H54 (cell line): ENCODE measurements at regions not wholly inside any gene's neighbourhood (a gene's known extent, or its start where the extent isn't known, plus 50 kb on each side); places are given as distances from the start of the nearest gene placed in this dataset.

Experiments used
- DNase-seq: peaks from one replicate; pipeline ENCODE4 v3.0.0; 2011; ENCODE audit warnings: low spot score, mixed read lengths; ENCODE audit not compliant: insufficient read length
- FAIRE-seq: peaks from 3 replicates; lab custom pipeline; 2011; peaks lifted over from hg19 to GRCh38; lab: Jason Lieb, UNC
- POLR2A ChIP-seq: IDR thresholded peaks from 2 replicates; pipeline ENCODE4 v1.6.1; 2011; ENCODE audit warnings: low read depth, mild to moderate bottlenecking, low read length

DNA sequence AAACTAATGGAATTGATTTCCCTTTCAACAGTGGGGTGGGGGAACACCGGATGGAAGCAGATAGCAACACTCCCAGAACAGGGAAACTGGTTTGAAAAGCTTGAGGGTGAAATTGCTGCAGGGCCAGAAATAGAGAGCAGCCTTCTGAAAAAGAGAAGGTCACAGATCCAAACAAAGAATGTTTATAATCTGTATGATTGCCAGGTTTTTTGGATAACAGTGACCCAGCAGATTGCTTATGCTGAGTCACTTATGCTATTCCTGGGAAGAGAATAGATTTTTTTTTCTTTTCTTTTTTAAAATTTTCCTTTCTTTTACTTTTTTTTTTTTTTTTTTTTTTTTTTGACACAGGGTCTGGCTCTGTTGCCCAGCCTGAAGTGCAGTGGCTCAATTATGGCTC is 641.3 kb downstream of the KCNJ2 start:
- no peak for TF ChIP-seq POLR2A
- FAIRE-seq, result no peak
- no peak for DNase-seq

DNA sequence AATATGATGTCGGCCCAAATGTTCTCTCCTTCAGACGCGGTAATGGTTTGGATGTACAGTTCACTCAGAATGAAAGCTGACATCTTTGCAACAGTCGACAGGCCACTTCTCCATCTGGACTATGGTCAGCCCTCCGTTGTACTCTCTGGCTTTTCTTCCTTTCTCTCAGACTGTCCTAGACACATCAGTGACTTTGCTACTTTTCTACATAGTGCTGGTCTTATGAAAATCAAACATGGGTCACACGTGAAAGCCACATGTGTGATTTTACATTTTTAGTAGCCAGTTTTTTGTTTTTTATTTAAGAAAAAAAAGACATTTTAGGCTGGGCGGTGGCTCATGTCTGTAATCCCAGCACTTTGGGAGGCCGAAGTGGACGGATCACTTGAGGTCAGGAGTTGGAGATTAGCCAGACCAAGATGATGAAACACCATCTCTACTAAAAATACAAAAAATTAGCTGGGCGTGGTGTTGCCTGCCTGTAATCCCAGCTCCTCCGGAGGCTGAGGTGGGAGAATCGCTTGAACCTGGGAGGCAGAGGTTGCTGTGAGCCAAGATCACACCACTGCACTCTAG is 644.1 kb downstream of the KCNJ2 start:
- TF ChIP-seq POLR2A, result no peak
- DNase-seq (no peak), FAIRE-seq (peak; percentile 41)

DNA sequence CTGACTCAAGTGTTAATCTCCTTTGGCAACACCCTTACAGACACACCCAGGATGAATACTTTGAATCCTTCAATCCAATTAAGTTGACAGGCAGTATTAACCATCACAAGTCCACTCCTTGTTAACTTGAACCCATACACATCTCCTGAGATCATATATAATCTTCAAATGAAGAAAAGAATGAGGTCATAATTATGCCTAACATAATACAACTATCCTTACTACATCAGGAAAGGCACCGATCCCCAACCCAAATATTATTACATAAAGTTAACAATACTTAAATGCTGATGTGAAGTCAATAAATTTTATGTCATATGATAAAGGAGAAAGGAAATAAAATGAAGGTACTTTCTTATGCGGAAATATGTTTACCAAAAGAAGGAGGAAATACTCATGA is 649.9 kb downstream of the KCNJ2 start:
- FAIRE-seq (no peak), DNase-seq (no peak)
- TF ChIP-seq POLR2A, result no peak

DNA sequence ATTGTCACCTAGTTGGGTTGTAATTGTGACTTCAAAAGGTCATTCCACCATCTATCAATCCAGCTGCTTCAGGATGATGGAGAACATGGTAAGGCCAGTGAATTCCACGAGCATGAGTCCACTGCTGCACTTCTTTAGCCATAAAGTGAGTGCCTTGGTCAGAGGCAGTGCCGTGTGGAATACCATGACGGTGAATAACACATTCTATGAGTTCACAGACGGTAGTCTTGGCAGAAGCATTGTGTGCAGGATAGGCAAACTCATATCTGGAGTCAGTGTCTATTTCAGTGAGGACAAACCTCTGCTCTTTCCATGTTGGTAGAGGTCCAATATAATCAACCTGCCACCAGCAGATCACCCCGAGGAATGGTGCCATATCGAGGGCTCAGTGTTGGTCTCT is 650.9 kb downstream of the KCNJ2 start:
- DNase-seq (peak; percentile 1), FAIRE-seq (peak; percentile 96)
- TF ChIP-seq POLR2A, result no peak

DNA sequence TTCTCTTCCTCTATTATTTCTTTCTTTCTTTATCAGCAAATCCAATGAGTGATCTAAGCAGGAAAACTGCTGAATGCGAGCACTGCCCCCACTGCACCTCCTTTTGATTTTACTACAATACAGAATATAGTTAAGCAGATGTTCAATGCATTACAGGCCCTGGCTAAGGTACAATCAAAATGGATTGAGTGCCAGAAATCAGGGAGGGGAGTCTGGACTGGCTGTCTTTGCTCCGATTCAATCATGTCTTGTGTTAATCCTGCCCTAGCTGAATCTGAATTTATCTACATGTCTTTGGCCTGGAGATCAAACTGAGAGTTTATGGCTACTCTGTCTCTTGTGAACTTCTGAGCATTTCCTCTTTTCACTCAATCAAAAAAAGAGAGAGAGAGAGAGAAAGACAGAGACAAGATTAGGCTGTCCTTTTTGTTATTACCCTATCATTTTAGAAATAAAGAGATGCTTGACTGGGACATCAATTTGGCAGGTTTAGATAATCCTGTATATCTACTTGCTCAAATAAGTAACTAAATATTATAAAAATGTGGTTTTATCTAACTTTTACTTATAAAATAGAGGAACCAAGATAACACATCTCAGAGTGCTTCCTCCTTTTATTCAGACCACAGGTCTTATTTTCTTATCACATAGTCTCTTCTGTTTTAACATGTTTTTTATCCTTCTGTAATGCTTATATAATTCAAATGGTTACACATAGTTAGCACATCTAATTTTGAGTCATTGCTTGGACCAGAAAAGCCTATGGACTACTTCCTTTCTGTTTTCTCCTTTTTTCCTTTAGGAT is 656.2 kb downstream of the KCNJ2 start:
- DNase-seq, result no peak
- no peak for FAIRE-seq
- no peak for TF ChIP-seq POLR2A

DNA sequence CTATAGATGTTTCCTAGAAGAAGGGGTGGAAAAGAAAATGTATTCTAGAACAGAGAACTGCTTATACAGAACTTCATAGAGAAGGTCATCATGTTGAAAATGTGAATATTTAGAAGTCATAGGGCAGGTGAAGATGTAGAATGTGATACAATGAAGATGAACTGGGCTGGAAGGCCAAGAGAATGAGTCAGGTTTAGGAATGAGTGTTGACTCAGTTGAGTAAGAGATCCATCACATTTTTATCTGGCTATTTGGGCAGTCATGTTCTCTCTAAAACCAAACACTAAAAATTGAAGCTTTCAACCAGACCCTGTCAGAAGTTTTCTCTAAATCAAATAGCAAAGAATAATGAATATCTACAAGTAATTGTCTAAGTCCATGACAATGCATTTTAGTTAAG is 660.5 kb downstream of the KCNJ2 start:
- FAIRE-seq (no peak), DNase-seq (no peak)
- TF ChIP-seq POLR2A, result no peak

DNA sequence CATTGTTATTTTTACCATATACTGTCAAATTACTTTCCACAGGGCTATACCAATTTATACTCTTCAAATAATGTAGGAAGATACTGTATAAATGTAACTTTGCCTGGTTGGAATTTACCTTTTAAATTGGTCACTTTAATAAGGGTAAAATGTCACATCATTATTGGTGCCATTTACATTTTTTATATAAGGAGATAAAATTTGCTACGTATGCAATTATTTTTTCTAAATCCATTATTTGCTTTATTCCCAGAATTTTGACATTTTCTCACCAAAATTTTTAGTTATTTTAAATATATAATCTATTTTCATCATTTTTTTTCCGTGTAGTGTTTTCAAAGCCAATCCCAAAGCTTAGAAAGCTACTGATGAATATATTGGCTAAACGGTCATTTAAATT is 664.7 kb downstream of the KCNJ2 start:
- TF ChIP-seq POLR2A, result no peak
- DNase-seq (no peak), FAIRE-seq (no peak)

DNA sequence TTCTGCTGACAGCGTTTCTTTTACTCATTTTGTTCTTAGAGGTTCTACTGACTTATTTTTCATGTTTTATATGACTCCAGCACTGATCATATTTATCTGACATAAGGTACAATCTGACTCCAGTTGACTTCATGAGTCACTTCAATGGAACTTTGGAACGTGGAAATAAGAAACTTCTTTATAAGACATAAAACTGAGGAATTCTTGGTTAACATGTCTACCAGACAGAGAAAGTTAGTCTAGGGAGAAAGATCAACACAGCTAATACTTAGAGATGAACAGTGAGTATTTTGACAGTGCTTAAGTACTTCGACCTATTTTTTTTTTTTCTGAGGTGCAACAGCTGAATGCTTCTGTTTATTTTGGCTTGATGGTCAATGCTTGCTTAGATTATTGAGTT is 679.5 kb downstream of the KCNJ2 start:
- FAIRE-seq (peak; percentile 77), DNase-seq (peak; percentile 5)
- no peak for TF ChIP-seq POLR2A

DNA sequence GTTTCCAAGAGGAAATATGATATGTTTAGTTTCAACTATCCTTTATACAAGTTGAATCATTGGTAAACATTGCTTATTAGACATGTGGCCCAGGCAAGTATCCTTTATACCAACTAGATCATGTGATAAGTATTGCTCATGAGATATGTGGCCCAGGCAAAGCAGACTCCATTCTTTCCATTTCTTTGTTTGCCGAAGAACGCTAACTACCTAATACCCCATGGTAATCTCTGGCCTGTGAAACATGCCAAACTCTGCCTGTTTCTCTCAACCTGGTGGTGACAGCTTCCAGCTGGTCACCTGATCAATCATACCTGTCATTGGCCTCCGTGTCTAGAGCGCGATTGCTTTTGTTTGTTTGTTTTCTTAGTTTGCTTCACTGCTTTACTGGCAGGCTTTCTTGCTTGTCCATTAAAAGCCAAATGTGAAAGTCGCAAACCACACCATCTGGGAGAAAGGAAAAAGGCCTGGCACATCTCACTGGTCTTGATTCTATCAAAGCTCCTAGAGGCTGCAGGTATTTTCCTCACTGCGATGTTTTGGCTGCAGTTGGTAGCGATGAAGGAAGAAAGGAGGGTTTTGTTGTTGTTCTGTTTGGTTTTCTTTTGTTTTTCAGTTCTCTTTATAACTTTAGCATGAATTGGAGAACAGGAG is 686.2 kb downstream of the KCNJ2 start:
- no peak for TF ChIP-seq POLR2A
- FAIRE-seq (no peak), DNase-seq (no peak)

DNA sequence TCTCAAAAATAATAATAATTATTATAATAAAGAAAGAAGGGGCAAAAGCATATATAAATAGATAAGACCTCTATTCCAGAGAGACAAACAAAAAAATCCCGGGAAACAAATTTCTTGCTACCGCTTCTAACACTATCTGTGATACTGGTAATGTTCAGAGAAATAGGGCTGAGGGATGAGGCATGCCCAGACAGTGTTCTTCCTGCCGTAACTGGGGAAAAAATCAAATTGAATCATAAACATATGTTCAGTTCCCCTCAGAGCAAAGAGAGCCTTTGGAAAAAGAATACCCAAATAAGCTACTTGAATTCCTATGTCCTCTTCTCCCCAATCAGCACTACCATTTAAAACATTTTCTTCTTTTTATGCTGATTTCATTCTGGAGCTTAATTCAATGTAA is 688.0 kb downstream of the KCNJ2 start:
- TF ChIP-seq POLR2A, result no peak
- DNase-seq (no peak), FAIRE-seq (no peak)

DNA sequence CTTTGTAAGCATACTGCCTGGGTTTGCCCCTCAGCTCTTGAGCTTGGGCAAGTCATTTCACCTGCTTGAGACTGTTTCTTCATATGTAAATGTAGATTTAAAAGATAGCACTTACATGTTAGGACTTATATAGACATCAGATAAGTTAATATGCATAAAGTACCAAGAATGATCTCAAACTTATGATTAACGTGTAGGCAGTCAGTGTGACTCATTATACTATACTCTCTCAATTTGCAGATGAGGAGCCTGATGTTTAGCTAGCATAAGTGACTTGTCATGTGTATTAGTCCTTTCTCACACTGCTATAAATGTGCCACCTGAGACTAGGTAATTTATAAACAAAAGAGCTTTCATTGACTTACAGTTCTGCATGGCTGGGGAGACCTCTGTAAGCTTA is 690.5 kb downstream of the KCNJ2 start:
- FAIRE-seq, result no peak
- DNase-seq, result no peak
- no peak for TF ChIP-seq POLR2A

DNA sequence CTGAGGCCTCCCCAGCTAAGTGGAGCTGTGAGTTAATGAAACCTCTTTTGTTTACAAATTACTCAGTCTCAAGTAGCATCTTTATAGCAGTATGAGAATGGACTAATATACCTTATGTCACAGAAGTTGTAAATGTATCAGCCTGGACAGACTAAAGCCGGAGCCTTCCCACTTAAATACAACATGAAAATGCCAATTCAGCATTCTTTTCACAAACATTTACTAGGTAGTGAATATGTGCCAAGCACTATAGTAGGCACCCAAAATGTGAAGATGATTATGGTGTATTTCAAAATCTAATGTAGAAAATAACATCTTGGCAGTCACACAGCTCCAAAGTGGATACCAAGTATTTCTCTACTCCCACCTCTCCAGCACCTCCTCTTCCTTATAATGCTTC is 693.0 kb downstream of the KCNJ2 start:
- FAIRE-seq, result no peak
- DNase-seq, result no peak
- no peak for TF ChIP-seq POLR2A

DNA sequence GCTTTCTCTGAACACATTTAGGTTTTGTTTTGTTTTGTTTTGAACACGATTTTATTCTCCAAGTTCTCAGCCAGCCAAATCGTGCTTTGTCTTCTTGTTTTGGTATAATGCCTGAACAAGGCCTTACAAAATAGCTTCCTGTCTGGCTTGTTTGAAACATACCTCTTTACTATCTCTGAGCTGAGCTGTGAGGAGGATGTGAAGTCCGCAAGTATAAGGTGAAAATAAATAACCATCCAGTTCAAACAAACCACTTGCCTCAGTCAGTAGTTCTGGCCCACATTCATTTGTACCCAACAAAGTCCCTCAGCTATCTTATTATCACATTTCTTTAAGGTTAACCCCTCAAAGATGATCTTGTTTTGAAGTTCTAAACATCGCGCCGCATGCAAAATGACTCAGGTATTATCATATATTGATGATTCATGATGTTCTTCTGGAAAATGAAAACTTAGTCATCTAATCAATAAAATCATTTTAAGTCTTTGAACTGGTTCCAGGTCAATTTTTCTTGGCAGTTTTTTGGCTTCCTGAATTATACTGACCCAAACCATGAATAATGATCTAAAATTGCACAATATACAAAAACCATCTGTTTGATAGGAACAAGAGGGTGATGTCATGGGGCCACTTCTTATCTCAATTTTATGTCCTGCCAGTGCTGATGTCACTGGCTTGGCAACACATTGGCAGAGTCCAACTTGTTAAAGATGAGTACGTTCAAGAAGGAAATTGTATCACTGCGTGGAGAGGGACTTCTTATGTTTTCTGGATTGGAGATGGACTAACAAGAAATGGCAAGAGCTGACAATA is 694.3 kb downstream of the KCNJ2 start:
- FAIRE-seq (peak; percentile 15), DNase-seq (no peak)
- TF ChIP-seq POLR2A, result no peak
